Stimulated activated CD4-positive, alpha-beta T cell treated with anti-CD3 and anti-CD28 coated beads, Interleukin-15, amount 100 ng/mL, for 24 hours (primary cell): ENCODE measurements at regions not wholly inside any gene's neighbourhood (a gene's known extent, or its start where the extent isn't known, plus 50 kb on each side); places are given as distances from the start of the nearest gene placed in this dataset.

ENCODE experiments used
- DNase-seq: peaks from one replicate; pipeline ENCODE4 v3.0.0-alpha.2; 2020

DNA sequence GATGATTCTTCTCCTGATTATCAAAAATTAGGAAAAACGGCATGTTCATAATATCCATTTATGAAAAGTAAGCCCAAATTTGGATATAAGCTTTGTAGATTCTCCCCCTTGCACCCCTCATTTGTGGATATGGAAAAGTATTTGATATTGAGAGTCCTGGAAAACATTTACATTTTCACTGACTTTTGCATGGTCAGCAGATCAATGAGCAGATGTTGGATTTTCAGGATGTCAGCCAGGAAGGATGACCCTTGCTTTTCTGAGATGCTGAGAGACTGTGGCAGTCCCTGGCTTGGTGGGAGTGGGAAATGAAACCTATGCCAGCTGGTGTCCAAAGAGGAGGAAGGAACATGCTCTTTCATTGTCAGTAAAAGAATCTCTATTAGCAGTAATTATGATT, 410.8 kb downstream of the DMAC1 start:
- no peak for DNase-seq

DNA sequence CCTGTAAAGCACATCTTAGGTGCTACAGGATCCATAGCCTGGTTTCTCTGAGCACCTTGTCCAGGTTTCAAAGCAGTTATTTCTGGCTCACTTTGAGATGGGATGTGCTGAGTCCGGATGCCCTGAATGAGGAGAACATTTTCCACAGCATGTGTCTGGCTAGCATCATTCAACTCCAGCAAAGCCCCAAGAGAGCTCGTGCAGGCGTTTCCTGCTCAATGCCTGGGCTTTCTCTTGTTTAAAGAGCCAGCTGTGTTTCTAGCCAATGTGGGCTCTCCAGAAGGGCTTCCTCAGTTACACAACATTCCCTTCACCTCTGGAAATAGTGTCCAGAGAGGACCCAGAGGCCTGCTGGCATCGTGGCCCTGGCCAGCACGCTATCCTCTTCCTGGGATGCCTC, 411.7 kb downstream of the DMAC1 start:
- DNase-seq, result no peak

DNA sequence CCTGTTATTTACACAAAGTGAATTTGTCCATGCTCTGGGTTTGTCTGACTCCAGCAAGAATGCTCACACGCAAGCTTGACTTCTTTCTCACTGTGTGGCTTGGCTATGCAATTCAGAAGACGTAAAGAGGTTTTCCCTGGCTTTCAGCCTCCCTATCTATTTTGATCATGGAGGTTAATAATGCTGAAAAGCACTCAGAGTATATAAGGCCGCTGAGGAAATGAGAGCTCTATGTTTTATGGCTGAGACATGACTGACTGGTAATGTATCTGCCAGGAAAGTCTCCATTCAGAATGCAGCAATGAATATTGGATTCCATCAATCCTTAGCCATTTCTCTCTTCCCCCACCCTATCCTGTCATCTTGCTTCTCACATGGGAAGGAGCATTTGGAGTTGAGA, 417.3 kb downstream of the DMAC1 start:
- no peak for DNase-seq

DNA sequence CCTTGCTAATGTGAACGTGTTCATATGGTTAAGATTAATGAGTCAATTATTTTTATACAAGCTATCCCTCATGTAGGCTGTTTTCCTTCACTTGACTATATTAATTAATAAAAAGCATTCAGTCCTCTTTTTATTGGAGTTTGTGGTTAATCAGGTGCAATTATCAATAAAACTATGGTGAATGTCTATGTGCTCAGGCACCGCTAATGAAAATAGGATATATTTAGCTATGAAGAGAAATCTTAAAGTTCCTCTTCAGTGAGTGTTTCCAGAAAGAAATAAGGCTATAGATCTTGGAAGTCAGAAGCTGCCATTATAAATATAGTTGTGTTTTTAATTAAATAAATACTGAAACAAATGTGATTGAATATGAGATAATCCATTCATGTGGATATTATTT, 422.1 kb downstream of the DMAC1 start:
- no peak for DNase-seq

DNA sequence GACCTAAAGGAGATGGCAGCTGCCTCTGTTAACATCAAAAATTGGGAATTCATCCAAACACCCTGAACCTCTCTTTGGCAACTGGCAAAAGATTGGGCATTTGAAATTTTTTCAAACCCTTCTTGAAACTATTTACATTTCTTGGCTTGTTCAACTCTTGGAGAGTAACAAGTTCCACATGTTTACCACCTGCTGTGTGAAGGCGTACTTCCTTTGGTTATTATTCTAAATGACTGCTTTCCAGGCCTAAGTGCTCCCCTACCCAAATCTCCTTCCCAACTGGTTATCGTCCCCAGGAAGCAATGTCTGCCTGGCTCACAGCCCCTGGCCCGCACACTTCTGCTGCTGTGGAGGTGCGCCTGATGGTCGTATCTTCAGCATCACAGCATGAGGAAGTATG, 422.7 kb downstream of the DMAC1 start:
- no peak for DNase-seq

DNA sequence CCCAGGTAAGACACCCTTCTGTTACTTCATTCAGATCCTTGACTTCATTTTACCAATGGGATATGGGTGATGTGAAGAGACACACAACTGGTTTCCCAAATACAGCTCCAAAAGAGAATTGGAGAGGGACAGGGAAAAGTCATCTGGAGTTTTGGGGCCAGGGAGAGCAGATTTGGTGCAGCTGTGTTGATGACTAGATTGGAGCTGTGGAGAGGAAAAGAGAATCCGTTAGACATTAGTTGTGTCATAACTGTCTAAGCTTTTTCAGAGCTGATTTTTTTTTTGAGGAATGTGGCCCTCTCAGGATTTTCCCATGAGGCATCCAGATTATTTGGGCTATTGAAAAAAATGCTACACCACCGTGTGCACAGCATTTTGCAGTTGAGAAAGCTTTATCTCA, 423.4 kb downstream of the DMAC1 start:
- no peak for DNase-seq

DNA sequence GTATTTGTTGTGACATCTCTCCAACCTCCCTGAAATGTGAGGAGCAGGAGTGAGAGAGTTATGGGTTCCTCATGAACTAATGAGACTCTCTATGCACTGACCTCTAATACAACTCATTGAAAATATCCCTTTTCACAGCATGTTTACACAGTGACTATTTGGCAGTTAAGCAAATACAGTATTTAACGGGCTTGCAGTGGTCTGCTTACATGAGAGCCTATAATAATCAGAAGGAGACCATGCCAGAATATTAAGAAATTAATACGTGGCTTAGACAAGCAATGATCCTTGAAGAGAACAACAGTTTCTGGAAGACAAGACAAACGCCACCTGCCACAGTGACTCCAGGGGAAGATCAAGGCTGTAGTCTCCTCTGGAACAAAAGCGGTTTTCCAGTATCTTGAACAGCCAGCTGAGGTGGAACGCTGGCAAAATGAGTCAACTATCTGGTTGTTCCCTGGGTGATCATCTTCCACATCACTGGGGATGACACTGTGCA, 424.5 kb downstream of the DMAC1 start:
- no peak for DNase-seq

DNA sequence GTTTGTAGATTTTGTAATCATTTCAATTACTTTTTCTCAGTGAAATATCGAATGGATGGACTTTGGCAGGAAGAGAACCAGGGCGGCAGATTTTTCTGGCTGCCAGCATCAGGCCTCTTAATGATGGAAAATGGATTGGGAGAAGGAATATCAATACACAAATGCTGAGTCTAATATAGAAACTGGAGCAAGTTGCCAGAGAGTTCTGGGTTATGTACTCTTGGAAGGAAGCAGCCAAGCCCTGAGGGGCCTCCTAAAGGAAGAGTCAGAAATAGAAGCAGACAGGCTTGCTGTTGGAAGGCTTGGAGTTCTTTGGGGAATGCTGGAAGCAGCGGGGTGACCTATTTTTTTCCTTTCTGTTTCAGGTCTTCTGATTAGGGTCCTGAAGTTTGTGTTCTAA, 428.6 kb downstream of the DMAC1 start:
- DNase-seq, result no peak

DNA sequence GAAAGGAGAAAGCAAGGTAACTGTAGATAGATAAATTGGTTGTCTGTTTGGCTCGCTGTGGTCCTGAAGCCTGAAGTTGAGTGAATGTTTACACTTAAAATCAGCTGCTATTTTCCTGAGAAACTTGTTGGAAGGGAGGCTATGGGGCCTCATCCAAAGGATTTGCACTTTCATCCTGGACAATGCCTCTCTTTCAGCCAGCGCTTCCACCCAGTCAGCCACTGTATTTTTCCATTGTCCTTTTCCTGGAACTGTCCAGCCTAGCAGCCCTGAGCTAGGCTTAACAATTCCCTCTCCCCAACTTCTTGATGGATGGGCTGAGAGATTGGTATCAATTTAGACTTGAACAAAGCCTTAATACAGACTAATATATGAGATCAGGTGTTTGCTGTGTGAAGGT, 429.2 kb downstream of the DMAC1 start:
- DNase-seq, result no peak

DNA sequence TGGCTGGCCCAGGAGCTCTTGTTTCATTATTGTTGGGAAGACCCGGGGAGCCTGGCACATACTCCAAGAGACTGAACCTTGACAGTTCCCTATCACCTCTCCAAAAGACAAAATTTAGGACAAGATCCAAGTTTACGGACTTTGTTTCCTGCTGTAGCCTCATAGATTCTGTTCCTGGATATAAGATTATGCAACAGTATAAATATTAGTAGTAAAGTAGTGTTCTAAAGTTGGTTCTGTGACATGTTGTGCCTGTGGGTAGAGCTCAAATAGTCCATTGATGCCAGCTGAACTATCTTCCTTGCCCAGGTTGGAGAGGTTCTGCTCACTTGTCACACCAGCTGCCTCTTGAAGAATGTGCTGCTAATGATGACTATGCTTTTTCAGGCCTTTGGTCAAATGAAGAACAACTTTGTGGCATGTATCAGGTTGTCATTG, 430.2 kb downstream of the DMAC1 start:
- DNase-seq, result no peak

DNA sequence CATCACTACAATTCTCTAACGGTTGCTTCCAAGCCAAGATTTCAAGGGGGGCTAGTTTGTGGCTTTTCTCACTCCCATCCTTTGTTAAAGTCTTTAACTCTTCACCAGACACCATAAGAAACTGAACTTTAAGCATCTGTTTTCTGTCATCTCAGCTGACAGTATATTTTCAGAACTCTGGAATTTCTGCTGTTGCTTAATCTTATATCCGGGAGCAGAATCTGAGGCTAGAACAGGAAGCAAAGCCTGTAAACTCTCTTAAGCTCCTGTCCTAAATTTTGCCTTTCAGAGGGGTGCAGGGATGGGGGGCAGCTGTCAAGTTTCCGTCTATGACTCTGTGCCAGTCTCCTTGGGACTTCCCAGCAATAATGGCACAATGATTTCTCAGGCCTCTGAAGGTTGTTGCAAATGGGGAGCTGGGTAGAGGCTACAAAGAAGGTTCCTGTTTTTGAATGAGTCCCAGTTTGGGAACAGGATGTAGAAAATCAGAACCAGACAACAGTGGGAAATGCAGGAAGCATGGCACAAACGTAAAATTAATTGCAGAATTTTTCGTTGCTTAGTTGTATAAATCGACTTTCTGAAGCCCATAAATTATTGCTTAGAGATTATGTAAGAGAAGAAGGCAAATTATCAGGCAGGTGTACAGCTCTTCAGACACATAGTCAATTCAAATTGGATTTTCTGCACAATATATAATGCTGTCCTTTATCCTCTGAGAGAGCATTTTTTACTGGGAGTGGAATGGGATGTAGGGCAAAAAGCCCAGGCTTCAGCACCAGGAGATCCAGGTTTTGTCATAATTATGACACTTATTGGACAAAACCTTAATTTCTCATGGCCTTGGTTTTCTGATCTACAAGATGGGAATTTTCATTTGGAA, 430.9 kb downstream of the DMAC1 start:
- DNase-seq, result no peak

DNA sequence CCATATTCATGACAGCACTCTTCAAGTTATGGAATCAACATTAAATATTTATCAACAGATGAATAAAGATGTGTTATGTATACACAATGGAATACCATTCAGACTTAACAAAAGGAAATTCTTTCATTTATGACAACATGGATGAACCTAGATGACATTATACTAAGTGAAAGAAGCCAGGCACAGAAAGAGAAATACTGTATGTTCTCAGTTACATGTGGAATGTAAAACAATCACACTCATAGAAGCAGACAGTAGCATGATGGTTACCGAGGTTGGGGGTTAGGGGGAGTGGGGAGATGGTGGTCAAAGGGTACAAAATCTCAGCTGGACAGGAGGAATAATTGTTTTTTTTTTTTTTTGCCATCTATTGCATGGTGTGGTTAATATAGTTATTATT, 431.9 kb downstream of the DMAC1 start:
- no peak for DNase-seq

DNA sequence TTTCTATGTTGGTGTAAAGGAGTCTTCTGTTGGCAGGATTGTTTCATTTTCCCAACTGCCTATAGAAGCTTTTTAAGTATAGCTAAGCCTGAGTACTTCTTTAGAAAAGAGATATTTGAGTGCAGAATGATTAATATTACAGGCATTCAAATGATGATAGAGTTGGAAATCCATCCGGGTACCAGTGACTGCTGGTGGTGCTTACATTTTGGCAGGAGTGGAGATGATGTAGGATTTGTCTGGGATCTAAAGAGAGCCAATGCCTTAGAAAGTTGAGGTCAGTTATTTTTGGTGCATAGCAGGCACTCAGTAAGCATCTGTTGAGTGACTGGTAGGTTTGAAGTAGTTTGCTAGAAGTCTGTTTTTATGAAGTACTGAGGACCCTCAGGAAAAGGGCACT, 433.5 kb downstream of the DMAC1 start:
- no peak for DNase-seq

DNA sequence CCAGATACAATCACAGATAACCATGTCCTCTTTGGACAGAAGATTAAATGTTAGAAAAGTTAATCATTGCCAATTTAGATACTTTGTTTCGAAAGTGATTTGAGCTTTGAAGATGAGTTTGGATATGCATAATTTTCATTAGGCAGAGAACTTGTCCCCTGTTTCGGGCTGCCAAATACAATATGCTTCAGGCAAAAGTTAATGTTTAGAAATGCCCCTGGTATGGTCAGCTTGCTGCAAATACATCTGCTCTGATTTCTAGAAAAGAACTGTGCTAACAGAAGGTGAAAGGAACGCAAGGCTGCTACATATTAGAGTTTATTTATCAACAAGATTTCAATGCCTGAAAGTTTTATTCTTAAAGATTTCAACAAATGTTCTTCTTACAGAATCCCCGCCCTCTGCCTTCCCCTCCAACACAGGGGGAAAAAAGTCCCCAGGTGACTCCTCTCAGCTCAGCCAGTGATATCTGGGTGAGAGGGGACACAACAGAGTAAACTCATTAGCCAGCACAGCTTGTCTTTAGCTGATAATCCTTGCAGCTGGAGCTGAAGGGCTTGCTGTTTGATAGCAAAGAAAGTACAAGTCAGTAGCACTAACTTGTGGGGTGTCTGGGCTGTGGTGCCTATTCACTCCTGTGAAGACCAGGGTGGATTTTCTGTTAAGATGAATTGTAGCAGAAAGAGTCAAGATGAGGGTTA, 435.7 kb downstream of the DMAC1 start:
- DNase-seq, result no peak

DNA sequence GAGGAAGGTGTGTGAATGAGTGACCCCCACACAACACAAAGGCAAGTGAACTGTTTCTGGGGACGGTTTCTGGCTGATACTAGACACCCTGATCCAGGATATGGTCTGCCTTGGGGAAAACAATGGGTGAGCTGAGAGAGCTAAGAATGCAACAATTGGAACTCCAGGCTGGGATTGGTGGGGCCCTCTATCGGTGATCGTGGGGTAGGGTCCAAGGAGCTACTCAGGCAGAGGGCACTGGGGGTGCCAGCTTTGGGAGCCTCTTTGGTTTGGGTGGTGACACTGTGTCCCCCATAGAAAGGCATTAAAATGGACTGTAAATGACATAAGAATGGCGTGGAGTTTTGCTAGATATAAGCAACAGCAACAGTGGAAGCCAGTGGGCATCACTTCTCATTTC, 439.1 kb downstream of the DMAC1 start:
- DNase-seq, result peak; percentile 1

DNA sequence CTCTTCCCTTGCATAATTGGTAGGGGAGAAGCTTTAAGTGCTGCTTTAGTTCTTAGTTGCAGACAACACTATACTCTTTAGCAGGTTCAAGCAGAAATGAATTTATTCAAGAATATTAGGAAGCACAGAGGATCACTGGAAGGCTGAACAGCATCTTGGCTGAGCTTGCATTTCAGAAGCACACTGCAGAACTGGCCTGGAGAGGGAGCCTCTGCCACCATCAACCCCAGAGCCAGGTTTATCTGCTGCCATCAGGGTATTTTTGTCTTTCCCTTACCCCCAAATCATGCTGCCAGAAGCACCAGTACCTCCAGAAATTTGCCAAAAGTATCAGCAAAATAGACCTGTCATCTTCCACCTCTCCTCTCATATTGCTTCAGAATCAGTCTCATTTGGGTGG, 440.7 kb downstream of the DMAC1 start:
- no peak for DNase-seq

DNA sequence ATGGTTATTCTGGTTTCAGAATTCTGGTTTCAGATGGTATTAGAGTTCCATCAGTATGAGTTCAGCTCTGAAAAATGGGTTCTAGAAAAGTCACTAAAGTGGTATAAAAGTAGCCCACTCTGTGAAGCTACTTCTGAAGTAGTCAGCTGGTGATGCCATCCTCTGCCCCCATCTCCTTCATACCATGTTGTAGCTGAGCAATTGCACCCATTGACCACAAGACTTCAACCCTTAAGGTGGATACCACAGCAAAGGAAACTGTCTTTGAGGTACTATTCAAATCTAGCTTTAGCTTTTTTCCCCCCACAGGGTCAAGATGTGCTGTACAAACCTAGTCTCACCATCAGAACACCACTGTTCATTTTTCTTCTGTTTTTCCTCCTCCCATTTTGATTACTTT, 444.9 kb downstream of the DMAC1 start:
- no peak for DNase-seq

DNA sequence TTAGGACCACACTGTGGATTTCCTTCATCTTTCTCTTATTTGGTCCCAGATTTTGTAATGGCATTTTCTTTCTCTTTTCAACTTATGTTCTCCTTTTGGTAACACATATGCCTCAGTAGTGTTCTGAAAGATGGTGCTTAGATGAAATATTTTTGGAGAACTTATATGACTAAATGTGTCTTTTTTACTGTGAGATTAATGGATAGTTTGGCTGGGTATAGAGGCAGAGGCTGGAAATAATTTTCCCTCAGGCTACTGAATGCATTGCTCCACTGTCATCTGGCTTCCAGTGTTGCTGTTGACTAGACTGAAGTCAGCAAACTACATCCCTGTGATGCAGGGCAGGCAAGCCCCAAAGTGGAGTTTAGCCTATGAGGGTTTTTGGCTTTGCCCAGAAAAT, 450.9 kb downstream of the DMAC1 start:
- no peak for DNase-seq

DNA sequence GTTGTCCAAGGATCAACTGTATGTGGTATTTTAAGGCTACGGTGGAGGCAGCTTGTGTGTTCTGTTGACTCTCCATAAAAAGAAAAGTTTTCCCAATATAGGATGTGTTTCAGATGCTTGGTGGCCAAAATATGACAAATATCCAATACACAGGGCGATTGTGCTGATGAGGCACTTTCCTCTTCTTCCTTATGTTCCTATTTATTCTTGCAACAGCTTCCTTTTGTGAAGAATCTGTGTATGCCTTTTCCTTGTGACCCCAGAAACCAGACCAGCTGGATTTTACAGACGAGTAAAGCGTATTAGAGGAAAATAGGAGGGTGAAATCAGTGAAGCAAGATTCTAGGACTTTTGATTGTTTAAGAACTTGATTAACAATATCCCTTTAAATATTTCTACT, 452.0 kb downstream of the DMAC1 start:
- no peak for DNase-seq

DNA sequence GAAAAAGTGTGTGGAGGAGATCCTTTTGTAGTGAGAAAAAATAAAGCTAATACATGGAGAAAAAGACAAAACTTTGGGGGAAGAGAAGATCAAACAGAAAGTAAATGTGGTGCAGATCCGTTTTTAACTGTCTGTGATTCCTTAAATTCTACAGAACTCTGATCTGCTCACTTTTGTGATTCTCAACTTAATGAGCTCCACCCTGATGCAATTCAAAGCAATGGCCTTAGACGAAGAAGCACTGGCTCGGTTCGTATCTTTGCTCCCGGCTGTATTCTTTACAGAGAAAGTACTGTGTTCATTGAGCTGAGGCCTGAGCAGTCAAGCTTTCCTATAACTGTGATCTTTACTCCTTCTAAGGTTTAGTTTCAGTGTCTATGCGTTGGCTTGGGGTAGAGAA, 453.4 kb downstream of the DMAC1 start:
- no peak for DNase-seq

DNA sequence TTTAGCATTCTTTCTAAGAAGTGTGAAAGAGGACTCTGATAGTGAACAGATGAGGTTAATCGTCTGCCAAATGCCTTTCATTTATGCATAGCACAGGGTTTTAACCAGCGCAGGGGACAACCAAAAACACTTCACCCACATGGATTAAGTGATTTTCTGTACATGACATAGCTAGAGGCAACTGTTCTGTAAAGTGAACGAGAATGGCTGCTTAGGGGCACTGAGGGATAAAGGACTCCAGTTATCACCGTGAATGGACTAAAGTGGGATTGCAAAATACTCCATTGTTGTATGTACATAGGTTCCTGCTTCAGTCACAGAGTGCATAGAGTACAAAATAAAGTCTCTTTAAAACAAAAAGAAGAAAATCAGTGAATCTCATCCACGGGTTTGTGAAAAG, 456.8 kb downstream of the DMAC1 start:
- DNase-seq, result no peak

DNA sequence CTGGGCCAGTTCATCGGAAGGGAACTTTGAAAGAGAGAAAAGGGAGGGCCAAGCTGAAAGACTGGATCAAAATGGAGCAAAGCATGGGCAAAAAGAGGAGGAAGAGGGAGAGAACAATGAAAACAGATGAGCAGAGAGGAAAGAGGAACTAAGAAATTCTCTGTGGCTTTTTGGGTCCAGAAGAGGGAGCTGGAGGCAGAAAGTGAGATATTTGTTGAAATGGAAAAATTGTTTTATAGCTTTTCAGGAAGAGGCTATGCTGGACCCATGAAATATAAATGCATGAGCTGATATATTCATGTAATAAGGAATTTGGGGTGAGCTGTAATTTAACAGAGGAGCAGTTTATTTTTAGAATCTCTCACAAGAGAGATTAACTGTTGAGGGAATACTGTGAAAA, 457.3 kb downstream of the DMAC1 start:
- no peak for DNase-seq

DNA sequence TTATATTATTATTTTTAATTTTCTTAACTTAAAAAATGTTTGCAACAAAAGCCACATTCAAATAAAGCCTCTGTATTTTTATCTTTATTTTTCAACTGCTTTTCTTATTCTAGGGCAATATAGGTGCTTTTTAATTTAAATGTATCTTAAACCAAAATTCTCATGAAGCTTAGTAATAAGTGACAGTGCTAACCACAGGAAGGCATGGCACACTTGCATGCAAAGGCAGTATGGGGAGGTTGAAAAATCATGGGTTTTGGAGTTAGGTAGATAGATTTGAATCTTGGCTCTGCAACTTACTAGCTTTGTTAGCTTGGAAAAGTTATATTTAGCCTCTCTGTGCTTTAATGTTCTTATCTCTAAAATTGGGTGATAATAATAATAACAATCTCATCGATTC, 458.0 kb downstream of the DMAC1 start:
- no peak for DNase-seq

DNA sequence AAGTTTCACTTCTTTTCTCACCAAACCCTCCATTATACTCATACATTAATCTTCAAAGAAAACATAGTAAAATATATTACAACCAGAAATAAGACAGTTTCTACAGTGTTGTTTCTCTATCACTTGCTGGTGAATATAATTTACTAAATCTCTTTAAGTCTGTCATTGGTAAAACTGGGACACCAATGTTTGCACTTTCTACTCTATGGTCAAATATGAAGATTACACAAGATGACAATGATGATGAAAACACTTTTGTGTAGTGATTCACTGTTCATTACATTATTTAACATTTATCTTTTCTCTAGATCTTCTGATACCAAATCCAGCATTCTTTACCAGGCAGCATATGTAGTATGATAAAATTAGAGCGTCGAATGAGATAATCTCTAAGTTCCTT, 459.1 kb downstream of the DMAC1 start:
- DNase-seq, result no peak
